DOHH2 (cell line): ENCODE measurements at regions not wholly inside any gene's neighbourhood (a gene's known extent, or its start where the extent isn't known, plus 50 kb on each side); places are given as distances from the start of the nearest gene placed in this dataset.

Source experiments
- H3F3A ChIP-seq: fragments of 200-600 bp; sonication (generic), shearing (Covaris generic); 2 replicates; pipeline ENCODE4 v1.6.0; 2016; ENCODE audit warnings: antibody characterized with exemption, mild to moderate bottlenecking; ENCODE audit not compliant: control insufficient read depth, insufficient read depth
- H3K27ac ChIP-seq: fragments of 200-600 bp; sonication (generic); 2 replicates; pipeline ENCODE4 v1.5.1; 2014; ENCODE audit warnings: low read depth, mild to moderate bottlenecking, low read length, moderate library complexity
- H3K27me3 ChIP-seq: fragments of 200-600 bp; sonication (generic); 2 replicates; pipeline ENCODE4 v1.6.1; 2014; ENCODE audit warnings: mild to moderate bottlenecking, low read length, mixed read lengths; ENCODE audit not compliant: control insufficient read depth
- H3K36me3 ChIP-seq: fragments of 200-600 bp; sonication (generic); 2 replicates; pipeline ENCODE4 v1.6.1; 2014; ENCODE audit warnings: mild to moderate bottlenecking, low read length, moderate library complexity, mixed read lengths; ENCODE audit not compliant: control insufficient read depth
- H3K4me1 ChIP-seq: fragments of 200-600 bp; sonication (generic); 2 replicates; pipeline ENCODE4 v1.6.1; 2014; ENCODE audit warnings: mild to moderate bottlenecking, low read length, mixed read lengths; ENCODE audit not compliant: control insufficient read depth
- H3K4me2 ChIP-seq: fragments of 200-600 bp; sonication (generic); 2 replicates; pipeline ENCODE4 v1.6.0; 2014; ENCODE audit warnings: mild to moderate bottlenecking, low read length, moderate library complexity
- H3K4me3 ChIP-seq: fragments of 200-600 bp; sonication (generic); 2 replicates; pipeline ENCODE4 v1.5.1; 2014; ENCODE audit warnings: mild to moderate bottlenecking, low read length, mixed read lengths
- H3K79me2 ChIP-seq: fragments of 200-600 bp; sonication (generic); 2 replicates; pipeline ENCODE4 v1.6.1; 2014; ENCODE audit warnings: mild to moderate bottlenecking, low read length, mixed read lengths; ENCODE audit not compliant: control insufficient read depth
- H3K9me2 ChIP-seq: fragments of 200-600 bp; sonication (generic); replicated peaks from 2 replicates; pipeline ENCODE4 v1.6.1; 2014; ENCODE audit warnings: mild to moderate bottlenecking, low read length, mixed read lengths; ENCODE audit not compliant: control insufficient read depth
- H3K9me3 ChIP-seq: fragments of 200-600 bp; sonication (generic); 2 replicates; pipeline ENCODE4 v1.6.1; 2014; ENCODE audit warnings: antibody characterized with exemption, low read length, mixed read lengths; ENCODE audit not compliant: control insufficient read depth, insufficient read depth
- H4K20me1 ChIP-seq: fragments of 200-600 bp; sonication (generic); 2 replicates; pipeline ENCODE4 v1.6.0; 2014; ENCODE audit warnings: low read depth, mild to moderate bottlenecking, antibody characterized with exemption, low read length, moderate library complexity; ENCODE audit not compliant: control insufficient read depth, insufficient read depth
- CTCF ChIP-seq: fragments of 200-600 bp; sonication (generic); IDR thresholded peaks from one replicate; pipeline ENCODE4 v1.5.1; 2014; ENCODE audit warnings: antibody characterized with exemption, mild to moderate bottlenecking, low read depth, low read length; ENCODE audit not compliant: poor library complexity, severe bottlenecking
- EZH2phosphoT487 ChIP-seq: fragments of 200-600 bp; sonication (generic); IDR thresholded peaks from 2 replicates; pipeline ENCODE4 v1.6.1; 2017; ENCODE audit warnings: borderline replicate concordance, mild to moderate bottlenecking, antibody characterized with exemption, low read length, moderate library complexity, mixed read lengths

DNA sequence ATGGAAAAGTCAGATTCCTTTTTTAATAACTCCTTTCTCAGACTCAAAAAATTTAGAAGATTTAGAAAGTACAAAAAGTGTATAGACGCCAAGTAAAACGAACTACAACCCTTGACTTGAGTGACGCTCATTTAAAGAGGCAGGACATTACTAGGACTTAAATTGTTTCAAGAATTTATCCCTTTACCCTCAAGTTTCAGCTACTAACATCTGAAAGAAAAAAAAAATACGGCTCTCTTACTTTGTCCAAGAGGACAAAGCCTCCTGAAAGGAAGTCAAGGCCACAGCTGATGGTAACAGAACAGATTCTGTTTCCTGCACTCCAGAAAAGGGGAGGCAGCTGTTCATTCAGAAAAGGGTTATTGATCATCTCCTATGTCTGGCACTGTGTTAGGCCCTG, 57.6 kb upstream of the PKDCC start:
- Histone ChIP-seq H3K4me1 (no peaks in the 10 kb centered on the region), H3K79me2 (no peaks in the 10 kb centered on the region), H4K20me1 (no peaks in the 10 kb centered on the region), H3K27ac (no peak overlapping the region), H3F3A (no peaks in the 10 kb centered on the region), H3K9me3 (no peaks in the 10 kb centered on the region), H3K4me3 (no peak overlapping the region), H3K27me3 (no peaks in the 10 kb centered on the region), H3K36me3 (no peaks in the 10 kb centered on the region), H3K9me2 (no peaks in the 10 kb centered on the region), H3K4me2 (no peak overlapping the region)
- TF ChIP-seq CTCF (no peak), EZH2phosphoT487 (no peak)

GRCh38 chr2:41990688-41991087, 57.1 kb upstream of the PKDCC start:
- H3K9me3 ChIP-seq = no peaks in the 10 kb centered on the region
- H3F3A ChIP-seq = no peaks in the 10 kb centered on the region
- H3K4me2 ChIP-seq = no peak overlapping the region
- no peaks in the 10 kb centered on the region for H3K79me2 ChIP-seq
- TF ChIP-seq EZH2phosphoT487 (no peak), CTCF (no peak)
- H3K27ac ChIP-seq = no peak overlapping the region
- H3K36me3 ChIP-seq = no peaks in the 10 kb centered on the region
- H3K4me1 ChIP-seq = no peaks in the 10 kb centered on the region
- no peaks in the 10 kb centered on the region for H3K27me3 ChIP-seq
- no peak overlapping the region for H3K4me3 ChIP-seq
- H4K20me1 ChIP-seq = no peaks in the 10 kb centered on the region
- H3K9me2 ChIP-seq = no peaks in the 10 kb centered on the region

DNA sequence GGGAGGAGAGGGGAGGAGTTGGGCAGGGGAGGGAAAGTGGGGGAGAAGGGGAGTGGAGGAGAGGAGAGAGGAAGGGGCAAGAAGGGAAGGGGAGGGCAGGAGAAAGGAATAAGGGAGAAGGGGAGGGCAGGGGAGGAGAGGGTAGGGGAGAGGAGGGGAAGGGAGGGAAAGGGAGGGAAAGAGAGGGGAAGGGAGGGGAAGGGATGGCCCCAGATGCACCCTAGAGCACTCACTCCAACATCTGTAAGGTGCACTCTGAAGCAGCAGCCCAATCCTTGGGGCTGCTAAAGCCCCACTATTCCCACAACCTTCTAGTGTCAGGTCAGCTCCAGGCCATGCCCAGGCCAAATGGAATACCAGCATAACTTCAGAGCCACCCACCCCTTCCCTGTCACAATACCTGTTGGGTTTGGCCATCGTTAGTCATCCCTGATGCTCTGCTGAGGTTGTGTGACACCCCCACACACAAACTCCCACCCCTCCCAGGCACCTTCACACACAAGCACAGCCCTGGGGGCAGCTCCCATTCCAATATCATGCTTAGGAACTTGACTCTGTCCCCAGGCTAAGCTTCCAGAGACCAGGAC, 55.7 kb upstream of the PKDCC start:
- Histone ChIP-seq H3K79me2 (no peaks in the 10 kb centered on the region), H4K20me1 (no peaks in the 10 kb centered on the region), H3K9me3 (no peaks in the 10 kb centered on the region), H3K9me2 (no peaks in the 10 kb centered on the region), H3K36me3 (no peaks in the 10 kb centered on the region), H3K4me1 (no peaks in the 10 kb centered on the region), H3F3A (no peaks in the 10 kb centered on the region), H3K4me3 (no peak overlapping the region), H3K27ac (no peak overlapping the region), H3K27me3 (no peaks in the 10 kb centered on the region), H3K4me2 (no peak overlapping the region)
- TF ChIP-seq CTCF (no peak), EZH2phosphoT487 (no peak)
